ENCODE measurements at regions not wholly inside any gene's neighbourhood (a gene's known extent, or its start where the extent isn't known, plus 50 kb on each side); places are given as distances from the start of the nearest gene placed in this dataset.

- TF ChIP-seq CTCF (IDR thresholded peaks at IDR 0.05), result no peak
- peaks cover 0 to 2% (median 1%) of the 10 kb centered on the region in 3 donors for H3K27me3 Mint-ChIP-seq (ENCODE audit: low read depth in 3 of 3)
- H3K9me3 Mint-ChIP-seq, result no peaks in the 10 kb centered on the region
- no peaks in the 10 kb centered on the region for H3K4me1 Mint-ChIP-seq
- Histone ChIP-seq H2AFZ (ENCODE audit: insufficient read depth, low read depth, low read length, poor library complexity, severe bottlenecking) (no peak overlapping the region), H4K20me1 (ENCODE audit: insufficient read depth, low read length) (no peaks in the 10 kb centered on the region), H3K4me2 (replicated peaks; ENCODE audit: extremely low read depth, low read length, poor library complexity, severe bottlenecking) (no peak overlapping the region), H3K79me2 (ENCODE audit: insufficient read depth, low read length) (no peaks in the 10 kb centered on the region), H3K27ac (ENCODE audit: low read depth in 1 of 2, low read length in 2 of 2) (no peak overlapping the region), H3K27me3 (ENCODE audit: control insufficient read depth in 2 of 2, insufficient read depth in 2 of 2, low read length in 2 of 2) (no peaks in the 10 kb centered on the region), H3K9ac (ENCODE audit: insufficient read depth, low read length, poor library complexity, severe bottlenecking) (no peak overlapping the region), H3K4me3 (replicated peaks in 1 of 3; ENCODE audit: low read depth in 2 of 3, low read length in 3 of 3) (no peak overlapping the region), H3K36me3 (replicated peaks in 1 of 2; ENCODE audit: control insufficient read depth in 1 of 2, insufficient read depth in 2 of 2, low read length in 2 of 2) (no peaks in the 10 kb centered on the region), H3K9me3 (replicated peaks in 1 of 2; ENCODE audit: control insufficient read depth in 1 of 2, insufficient read depth in 1 of 2, low read length in 2 of 2) (no peaks in the 10 kb centered on the region), H3K4me1 (ENCODE audit: control insufficient read depth in 1 of 2, insufficient read depth in 2 of 2, low read length in 2 of 2) (no peaks in the 10 kb centered on the region)
- H3K36me3 Mint-ChIP-seq, result no peaks in the 10 kb centered on the region
- H3K27ac Mint-ChIP-seq, result no peak overlapping the region
- intact Hi-C loops (cut with micrococcal nuclease), result no loop called here
- no peak overlapping the region for H3K4me3 Mint-ChIP-seq
- WGBS (ENCODE audit: insufficient coverage), result no CpG with 5 or more reads among the region's 3 CpGs
- no peak for DNase-seq
Measured at GRCh38 chr3:24764236-24764915, 269.7 kb upstream of the THRB start.

- no peak overlapping the region for H3K9ac ChIP-seq (ENCODE audit: insufficient read depth, low read length, poor library complexity, severe bottlenecking)
- no peak overlapping the region for H3K27ac ChIP-seq (ENCODE audit: low read depth in 1 of 2, low read length in 2 of 2)
- Mint-ChIP-seq H3K9me3 (no peaks in the 10 kb centered on the region), H3K36me3 (no peaks in the 10 kb centered on the region), H3K27me3 (ENCODE audit: low read depth in 3 of 3) (peaks cover 0 to 2% (median 1%) of the 10 kb centered on the region in 3 donors), H3K27ac (no peak overlapping the region), H3K4me3 (no peak overlapping the region), H3K4me1 (no peaks in the 10 kb centered on the region)
- H3K4me3 ChIP-seq (replicated peaks in 1 of 3; ENCODE audit: low read depth in 2 of 3, low read length in 3 of 3), result no peak overlapping the region
- H3K4me1 ChIP-seq (ENCODE audit: control insufficient read depth in 1 of 2, insufficient read depth in 2 of 2, low read length in 2 of 2), result no peaks in the 10 kb centered on the region
- DNase-seq, result no peak
- no peak overlapping the region for H3K4me2 ChIP-seq (replicated peaks; ENCODE audit: extremely low read depth, low read length, poor library complexity, severe bottlenecking)
- no peaks in the 10 kb centered on the region for H3K36me3 ChIP-seq (replicated peaks in 1 of 2; ENCODE audit: control insufficient read depth in 1 of 2, insufficient read depth in 2 of 2, low read length in 2 of 2)
- H2AFZ ChIP-seq (ENCODE audit: insufficient read depth, low read depth, low read length, poor library complexity, severe bottlenecking), result no peak overlapping the region
- H4K20me1 ChIP-seq (ENCODE audit: insufficient read depth, low read length), result no peaks in the 10 kb centered on the region
- no peaks in the 10 kb centered on the region for H3K9me3 ChIP-seq (replicated peaks in 1 of 2; ENCODE audit: control insufficient read depth in 1 of 2, insufficient read depth in 1 of 2, low read length in 2 of 2)
- no peaks in the 10 kb centered on the region for H3K79me2 ChIP-seq (ENCODE audit: insufficient read depth, low read length)
- no peaks in the 10 kb centered on the region for H3K27me3 ChIP-seq (ENCODE audit: control insufficient read depth in 2 of 2, insufficient read depth in 2 of 2, low read length in 2 of 2)
- TF ChIP-seq CTCF (IDR thresholded peaks at IDR 0.05), result no peak
- intact Hi-C loops (cut with micrococcal nuclease), result no loop called here
Measured at GRCh38 chr3:24765399-24765798, 270.7 kb upstream of the THRB start.

Data from CD14-positive monocyte (primary cell).